ENCODE measurements at regions not wholly inside any gene's neighbourhood (a gene's known extent, or its start where the extent isn't known, plus 50 kb on each side); places are given as distances from the start of the nearest gene placed in this dataset.
A peak's percentile ranks its signal among the peaks of the same experiment; 100 is the strongest.

GRCh38 chr12:111034886-111035577 lies 114.7 kb upstream of the MYL2 start:
- no peaks in the 10 kb centered on the region for H3K36me3 ChIP-seq
- no peak overlapping the region for H3K27ac ChIP-seq
- H3K4me1 ChIP-seq (ENCODE audit: control insufficient read depth in 1 of 2, low read depth in 2 of 2), result peaks cover 4 to 12% of the 10 kb centered on the region in 2 donors
- TF ChIP-seq CTCF (IDR thresholded peaks at IDR 0.05), result no peak
- H3K4me3 ChIP-seq, result no peak overlapping the region
- peaks cover 7% of the 10 kb centered on the region for H3K27me3 ChIP-seq (replicated peaks; ENCODE audit: insufficient read depth)
- DNase-seq (ENCODE audit: low spot score) (no peak), ATAC-seq (ENCODE audit: insufficient number of reproducible peaks, low FRiP score, low read depth) (no peak)
- H3K9me3 ChIP-seq, result no peaks in the 10 kb centered on the region

DNA sequence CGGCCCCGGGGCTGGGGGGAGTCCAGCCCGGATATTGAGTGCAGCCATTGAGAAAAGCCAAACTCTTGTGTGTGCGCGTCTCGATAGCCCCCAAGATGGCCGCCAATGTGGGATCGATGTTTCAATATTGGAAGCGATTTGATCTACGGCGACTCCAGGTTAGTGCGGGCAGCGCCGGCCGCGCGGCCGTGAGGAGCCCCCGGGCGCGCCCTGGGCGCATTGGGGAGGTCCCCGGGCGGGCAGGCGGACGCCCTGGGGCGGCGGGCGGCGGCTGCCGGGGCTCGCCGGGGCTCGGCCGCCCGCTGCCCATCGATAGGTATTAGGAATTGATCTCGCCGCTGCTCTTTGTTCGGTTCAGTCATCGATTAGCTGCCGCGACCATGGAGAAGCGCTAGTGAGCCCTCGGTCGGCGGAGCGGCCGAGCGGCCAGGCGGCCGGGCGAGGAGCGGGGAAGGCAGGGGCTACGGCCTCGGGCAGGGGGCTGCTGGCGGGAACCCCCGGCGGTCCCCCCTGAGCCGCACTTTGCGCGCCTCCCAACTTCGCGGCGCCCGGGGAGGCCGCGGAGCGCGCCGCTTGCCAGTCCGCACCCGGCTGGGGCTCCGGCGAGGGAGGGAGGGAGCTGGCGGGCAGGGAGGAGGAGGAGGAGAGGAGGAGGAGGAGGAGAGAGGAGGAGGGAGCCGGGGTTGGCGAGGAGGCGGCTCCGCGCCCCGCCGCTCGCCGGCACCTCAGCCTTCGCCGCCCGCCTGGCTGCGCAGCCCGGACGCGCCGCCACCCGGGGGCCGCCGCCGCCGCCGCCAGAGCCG lies 113.9 kb upstream of the MYL2 start, which contains the start of gene CUX2:
CUX2 (plus strand) TSS at position 83 of the 803 bp plus-strand sequence.
- Histone ChIP-seq H3K27ac (no peak within 1 kb of the TSS), H3K36me3 (no peaks in the 10 kb centered on the region), H3K4me1 (ENCODE audit: control insufficient read depth in 1 of 2, low read depth in 2 of 2) (peaks cover 4 to 12% of the 10 kb centered on the region in 2 donors), H3K4me3 (peak within 1 kb of the TSS; percentile 36), H3K9me3 (no peaks in the 10 kb centered on the region), H3K27me3 (replicated peaks; ENCODE audit: insufficient read depth) (peaks cover 7% of the 10 kb centered on the region)
- ATAC-seq (ENCODE audit: insufficient number of reproducible peaks, low FRiP score, low read depth) (no peak), DNase-seq (ENCODE audit: low spot score) (no peak)
- no peak for TF ChIP-seq CTCF (IDR thresholded peaks at IDR 0.05)

DNA sequence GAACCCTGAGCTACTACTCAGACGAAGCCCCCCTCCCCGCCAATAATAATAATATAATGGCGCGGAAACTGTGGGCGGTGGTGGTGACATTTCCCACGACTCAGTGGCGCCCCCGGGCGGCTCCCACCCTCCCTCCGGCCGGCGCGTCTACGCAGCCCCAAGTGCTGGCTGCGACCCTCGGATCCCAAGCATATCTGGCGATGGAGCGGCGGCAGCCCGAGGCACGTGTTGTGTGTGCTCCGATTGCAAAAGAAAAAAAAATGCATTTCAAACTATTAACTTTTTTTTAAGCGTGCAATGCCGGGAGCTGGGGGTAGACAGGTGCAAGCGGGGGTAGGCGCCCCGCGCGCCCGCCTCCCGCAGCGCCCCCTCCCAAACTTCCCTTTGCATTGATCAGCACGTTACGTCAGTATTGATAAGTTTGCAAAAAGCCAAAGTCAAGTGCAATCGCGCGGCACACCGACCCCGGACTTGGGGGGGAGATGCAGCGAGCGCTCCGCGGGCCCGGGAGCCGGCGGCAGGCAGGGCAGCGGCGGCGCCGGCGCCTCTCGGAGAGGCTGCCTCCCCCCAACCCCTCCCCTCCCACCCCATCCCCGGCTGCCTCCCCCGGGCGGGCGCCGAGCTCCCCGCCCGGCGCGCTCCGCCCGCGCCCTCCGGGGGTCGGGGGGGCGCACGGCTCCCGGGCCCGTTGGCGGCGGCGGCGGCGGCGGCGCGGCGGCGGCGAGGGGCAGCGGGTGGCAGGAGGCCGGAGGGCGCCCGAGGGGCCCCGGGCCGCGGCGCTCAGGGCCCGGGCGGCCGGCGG lies 113.1 kb upstream of the MYL2 start:
- peaks cover 4 to 12% of the 10 kb centered on the region in 2 donors for H3K4me1 ChIP-seq (ENCODE audit: control insufficient read depth in 1 of 2, low read depth in 2 of 2)
- peaks cover 7% of the 10 kb centered on the region for H3K27me3 ChIP-seq (replicated peaks; ENCODE audit: insufficient read depth)
- H3K27ac ChIP-seq, result no peak overlapping the region
- no peaks in the 10 kb centered on the region for H3K9me3 ChIP-seq
- no peak for ATAC-seq (ENCODE audit: insufficient number of reproducible peaks, low FRiP score, low read depth)
- no peaks in the 10 kb centered on the region for H3K36me3 ChIP-seq
- no peak for DNase-seq (ENCODE audit: low spot score)
- peak overlapping the region; percentile 21 for H3K4me3 ChIP-seq
- TF ChIP-seq CTCF (IDR thresholded peaks at IDR 0.05), result no peak

- peaks cover 7% of the 10 kb centered on the region for H3K27me3 ChIP-seq (replicated peaks; ENCODE audit: insufficient read depth)
- no peak for TF ChIP-seq CTCF (IDR thresholded peaks at IDR 0.05)
- H3K4me1 ChIP-seq (ENCODE audit: control insufficient read depth in 1 of 2, low read depth in 2 of 2), result peaks cover 4 to 12% of the 10 kb centered on the region in 2 donors
- ATAC-seq (ENCODE audit: insufficient number of reproducible peaks, low FRiP score, low read depth) (no peak), DNase-seq (ENCODE audit: low spot score) (no peak)
- no peaks in the 10 kb centered on the region for H3K36me3 ChIP-seq
- no peaks in the 10 kb centered on the region for H3K9me3 ChIP-seq
- no peak overlapping the region for H3K27ac ChIP-seq
- H3K4me3 ChIP-seq, result no peak overlapping the region
Measured at GRCh38 chr12:111032591-111032919, 112.2 kb upstream of the MYL2 start.

Data from thoracic aorta (tissue), 2 donors.